ENCODE measurements at regions not wholly inside any gene's neighbourhood (a gene's known extent, or its start where the extent isn't known, plus 50 kb on each side); places are given as distances from the start of the nearest gene placed in this dataset.

- TF ChIP-seq GMEB1 (CRISPR knock-in tag; IDR thresholded peaks at IDR 0.05; ENCODE audit: borderline replicate concordance) (no peak), RFX1 (IDR thresholded peaks at IDR 0.05) (no peak), MAFF (IDR thresholded peaks at IDR 0.05; ENCODE audit: low read depth, low read length) (no peak), FOXO1 (CRISPR knock-in tag; IDR thresholded peaks at IDR 0.05) (no peak), HNRNPUL1 (IDR thresholded peaks at IDR 0.05; ENCODE audit: low read depth, low read length) (no peak)
- TF ChIP-seq, protein P1, sequence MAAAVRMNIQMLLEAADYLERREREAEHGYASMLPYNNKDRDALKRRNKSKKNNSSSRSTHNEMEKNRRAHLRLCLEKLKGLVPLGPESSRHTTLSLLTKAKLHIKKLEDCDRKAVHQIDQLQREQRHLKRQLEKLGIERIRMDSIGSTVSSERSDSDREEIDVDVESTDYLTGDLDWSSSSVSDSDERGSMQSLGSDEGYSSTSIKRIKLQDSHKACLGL (CRISPR knock-in tag; IDR thresholded peaks at IDR 0.05): no peak
These were observed 87.1 kb upstream of the PLSCR4 start (continued) for GRCh38 chr3:146337991-146338390.

DNA sequence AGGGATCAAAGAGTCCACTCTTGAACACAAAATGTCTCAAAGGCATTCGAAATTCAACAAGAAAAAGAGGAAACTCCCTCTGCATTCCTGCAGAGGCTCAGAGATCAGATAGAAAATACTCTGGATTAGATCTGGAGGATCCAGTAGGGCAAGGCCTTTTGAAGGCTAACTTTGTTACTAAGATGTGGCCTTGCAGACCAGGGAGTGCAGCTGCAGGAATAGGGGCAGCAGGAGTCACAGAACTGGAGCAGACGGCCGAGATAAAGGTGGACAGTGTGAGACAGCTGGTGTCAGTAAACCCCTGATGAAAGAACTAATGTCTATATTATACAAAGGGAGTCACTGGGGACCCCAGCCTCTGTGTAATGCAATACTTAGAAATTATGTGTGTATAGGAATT is 84.5 kb upstream of the PLSCR4 start:
- Histone ChIP-seq H3K9me3 (ENCODE audit: low read length) (no peaks in the 10 kb centered on the region), H3K36me3 (replicated peaks in 1 of 2; ENCODE audit: control insufficient read depth in 1 of 2, insufficient read depth in 2 of 2, low read length in 2 of 2) (no peaks in the 10 kb centered on the region), H4K20me1 (ENCODE audit: insufficient read depth, low read length) (no peaks in the 10 kb centered on the region), H3K4me3 (replicated peaks in 1 of 3; ENCODE audit: insufficient read depth in 1 of 3, low read depth in 2 of 3, low read length in 3 of 3) (no peak overlapping the region), H3K9ac (ENCODE audit: insufficient read depth, low read depth, low read length) (no peak overlapping the region), H3K4me2 (ENCODE audit: low read depth, low read length) (no peak overlapping the region), H3K79me2 (ENCODE audit: insufficient read depth, low read length) (no peaks in the 10 kb centered on the region), H3K4me1 (ENCODE audit: insufficient read depth, low read length) (no peaks in the 10 kb centered on the region), H3K27me3 (ENCODE audit: control insufficient read depth in 1 of 2, insufficient read depth in 2 of 2, low read length in 2 of 2) (no peaks in the 10 kb centered on the region; a peak in 1 of 5 replicates), H3K27ac (ENCODE audit: extremely low read length, insufficient read depth, low read length) (no peak overlapping the region), H2AFZ (ENCODE audit: low read length) (no peak overlapping the region)
- intact Hi-C loops (cut with micrococcal nuclease; ENCODE audit: unreplicated experiment) (no loop called here), in situ Hi-C loops (cut with HindIII; ENCODE audit: extremely low pct_ligation_motif_present, low pct_unique_long_range_greater_than_20kb) (loop anchor here (10.0 kb wide), 1 partner anchor 239 kb away; no protein-coding TSS in a partner anchor)
- no TSS peak for BruUV-seq (replicated peaks)
- no peak for FAIRE-seq
- ChIA-PET POLR2A (no interaction called here), CTCF (ENCODE audit: low intra/inter-chr PET ratio, low total read pairs) (no interaction called here)
- DNase-seq (ENCODE audit: low spot score): no peak
- TF ChIP-seq RAD51 (IDR thresholded peaks at IDR 0.05; ENCODE audit: borderline replicate concordance) (no peak), ZFY (CRISPR knock-in tag; IDR thresholded peaks at IDR 0.05) (no peak), ZSCAN25 (CRISPR knock-in tag; IDR thresholded peaks at IDR 0.05) (no peak), HMGA1 (CRISPR knock-in tag; conservative IDR thresholded peaks at IDR 0.05) (no peak)
- TF ChIP-seq, protein P2, sequence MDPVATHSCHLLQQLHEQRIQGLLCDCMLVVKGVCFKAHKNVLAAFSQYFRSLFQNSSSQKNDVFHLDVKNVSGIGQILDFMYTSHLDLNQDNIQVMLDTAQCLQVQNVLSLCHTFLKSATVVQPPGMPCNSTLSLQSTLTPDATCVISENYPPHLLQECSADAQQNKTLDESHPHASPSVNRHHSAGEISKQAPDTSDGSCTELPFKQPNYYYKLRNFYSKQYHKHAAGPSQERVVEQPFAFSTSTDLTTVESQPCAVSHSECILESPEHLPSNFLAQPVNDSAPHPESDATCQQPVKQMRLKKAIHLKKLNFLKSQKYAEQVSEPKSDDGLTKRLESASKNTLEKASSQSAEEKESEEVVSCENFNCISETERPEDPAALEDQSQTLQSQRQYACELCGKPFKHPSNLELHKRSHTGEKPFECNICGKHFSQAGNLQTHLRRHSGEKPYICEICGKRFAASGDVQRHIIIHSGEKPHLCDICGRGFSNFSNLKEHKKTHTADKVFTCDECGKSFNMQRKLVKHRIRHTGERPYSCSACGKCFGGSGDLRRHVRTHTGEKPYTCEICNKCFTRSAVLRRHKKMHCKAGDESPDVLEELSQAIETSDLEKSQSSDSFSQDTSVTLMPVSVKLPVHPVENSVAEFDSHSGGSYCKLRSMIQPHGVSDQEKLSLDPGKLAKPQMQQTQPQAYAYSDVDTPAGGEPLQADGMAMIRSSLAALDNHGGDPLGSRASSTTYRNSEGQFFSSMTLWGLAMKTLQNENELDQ (CRISPR knock-in tag; IDR thresholded peaks at IDR 0.05; ENCODE audit: borderline replicate concordance): no peak
- 0% methylated on average over 3 of the region's 3 CpGs for WGBS (ENCODE audit: low lambda C conversion rate)
- no peak for ATAC-seq
